GM12878 (cell line): ENCODE measurements at regions not wholly inside any gene's neighbourhood (a gene's known extent, or its start where the extent isn't known, plus 50 kb on each side); places are given as distances from the start of the nearest gene placed in this dataset.

Experiments
- ATAC-seq: fragments of 200-7000 bp; cut with Tn5 transposase; 3 replicates; pipeline ENCODE4 v1.9.1; 2020; ENCODE audit warnings: mild to moderate bottlenecking, moderate library complexity
- BruUV-seq: library from RNA; stranded (reverse); fragments of 400-500 nt; replicated peaks from 2 replicates; lab custom pipeline; 2021; lab: Mats Ljungman, UMichigan
- CTCF ChIA-PET: fragments of 300-600 bp; sonication (Branson Sonifier 250); formaldehyde crosslinking; extraction: SDS; loops from one replicate; lab custom pipeline; 2021; ENCODE audit warnings: inconsistent platforms; lab: Yijun Ruan, JAX
- POLR2A ChIA-PET: fragments of 350-600 bp; formaldehyde crosslinking; extraction: SDS; loops from one replicate; lab custom pipeline; 2021; ENCODE audit warnings: inconsistent platforms; lab: Charles Lee
- RAD21 ChIA-PET: fragments of 300-600 bp; sonication (Branson Sonifier 250); formaldehyde crosslinking; loops from one replicate; lab custom pipeline; 2023; ENCODE audit warnings: antibody characterized with exemption; ENCODE audit not compliant: unreplicated experiment; lab: Charles Lee
- SMC1A ChIA-PET: fragments of 300-600 bp; sonication (Branson Sonifier 250); formaldehyde crosslinking; loops from one replicate; lab custom pipeline; 2023; ENCODE audit not compliant: unreplicated experiment, uncharacterized antibody; lab: Charles Lee
- DNase-seq: peaks from one replicate; pipeline ENCODE4 v3.0.0-alpha.2; 2011; ENCODE audit warnings: low read depth, low spot score
- FAIRE-seq: peaks from 3 replicates; lab custom pipeline; 2011; peaks lifted over from hg19 to GRCh38; lab: Jason Lieb, UNC
- H2AFZ ChIP-seq: 2 replicates; pipeline ENCODE4 v1.6.0; 2011; ENCODE audit warnings: low read depth, low read length, control low read depth; ENCODE audit not compliant: control insufficient read depth
- H3K27ac ChIP-seq: 2 replicates; pipeline ENCODE4 v1.5.1; 2011; ENCODE audit warnings: control low read depth; ENCODE audit not compliant: control insufficient read depth, insufficient read depth
- H3K27me3 ChIP-seq, 2 experiments: replicated peaks in 1 of 2; 2 replicates each; pipeline versions ENCODE4 v1.6.0 to v1.6.1; 2011; ENCODE audit warnings: low read length in 1 of 2; ENCODE audit not compliant: control insufficient read depth in 2 of 2, insufficient read depth in 2 of 2
- H3K36me3 ChIP-seq, 2 experiments: 2 replicates each; pipeline ENCODE4 v1.5.1; 2011; ENCODE audit warnings: low read length in 1 of 2; ENCODE audit not compliant: control insufficient read depth in 2 of 2, insufficient read depth in 2 of 2
- H3K4me1 ChIP-seq: 2 replicates; pipeline ENCODE4 v1.6.1; 2011; ENCODE audit warnings: mild to moderate bottlenecking, low read length, moderate library complexity, mixed read lengths; ENCODE audit not compliant: control insufficient read depth, insufficient read depth
- H3K4me2 ChIP-seq: 2 replicates; pipeline ENCODE4 v1.6.0; 2011; ENCODE audit warnings: control low read depth; ENCODE audit not compliant: control insufficient read depth, insufficient read depth
- H3K4me3 ChIP-seq: fragments of 200-600 bp; sonication (generic); 2 replicates; pipeline ENCODE4 v1.5.1; 2016
- H3K79me2 ChIP-seq: 2 replicates; pipeline ENCODE4 v1.6.0; 2011; ENCODE audit warnings: low read length; ENCODE audit not compliant: control insufficient read depth, insufficient read depth
- H3K9ac ChIP-seq: 2 replicates; pipeline ENCODE4 v1.8.0; 2011; ENCODE audit warnings: low read length, control low read depth, mixed read lengths; ENCODE audit not compliant: control insufficient read depth, insufficient read depth
- H3K9me3 ChIP-seq: replicated peaks from 3 replicates; pipeline ENCODE4 v1.5.1; 2011; ENCODE audit warnings: mild to moderate bottlenecking, low read length; ENCODE audit not compliant: control insufficient read depth, insufficient read depth
- H4K20me1 ChIP-seq: 2 replicates; pipeline ENCODE4 v1.6.0; 2011; ENCODE audit not compliant: control insufficient read depth, insufficient read depth
- CBFB ChIP-seq: IDR thresholded peaks from 2 replicates; pipeline ENCODE4 v1.6.1; 2016; ENCODE audit warnings: antibody characterized with exemption, low read depth
- CBX5 ChIP-seq: sonication (generic); IDR thresholded peaks from 2 replicates; pipeline ENCODE4 v1.6.1; 2016; ENCODE audit warnings: low read depth, moderate library complexity, mild to moderate bottlenecking, inconsistent platforms
- CHD2 ChIP-seq: IDR thresholded peaks from 2 replicates; pipeline ENCODE4 v1.6.1; 2011; ENCODE audit warnings: low read depth, low read length, improper control_type of control experiment, borderline replicate concordance
- FOS ChIP-seq: IDR thresholded peaks from 3 replicates; pipeline ENCODE4 v1.6.1; 2011; ENCODE audit warnings: borderline replicate concordance; ENCODE audit not compliant: insufficient read length; ENCODE audit errors: extremely low read depth
- FOXK2 ChIP-seq: fragments of 450-650 bp; IDR thresholded peaks from 2 replicates; pipeline ENCODE4 v1.6.1; 2017; ENCODE audit warnings: mild to moderate bottlenecking, moderate library complexity
- HDAC2 ChIP-seq: fragments of 200-600 bp; sonication (generic); IDR thresholded peaks from 2 replicates; pipeline ENCODE4 v1.6.1; 2017
- IKZF1 ChIP-seq: fragments of 450-650 bp; conservative IDR thresholded peaks from 2 replicates; pipeline ENCODE4 v1.6.1; 2017; ENCODE audit warnings: antibody characterized with exemption, mild to moderate bottlenecking
- KAT2A ChIP-seq: conservative IDR thresholded peaks from 2 replicates; pipeline ENCODE4 v1.6.1; 2011; ENCODE audit warnings: low read depth, low read length; ENCODE audit not compliant: control insufficient read depth
- MTA2 ChIP-seq: fragments of 450-650 bp; IDR thresholded peaks from 2 replicates; pipeline ENCODE4 v1.6.1; 2016; ENCODE audit warnings: low read depth, mild to moderate bottlenecking, moderate library complexity
- NFIC ChIP-seq: IDR thresholded peaks from 2 replicates; pipeline ENCODE4 v1.6.1; 2012; ENCODE audit warnings: low read depth, mild to moderate bottlenecking, inconsistent platforms, low read length, moderate library complexity
- SMARCA5 ChIP-seq: fragments of 450-650 bp; IDR thresholded peaks from 2 replicates; pipeline ENCODE4 v1.6.1; 2017; ENCODE audit warnings: mild to moderate bottlenecking
- TAF1 ChIP-seq: IDR thresholded peaks from 2 replicates; pipeline ENCODE4 v1.6.1; 2011; ENCODE audit warnings: mild to moderate bottlenecking, low read depth, low read length, borderline replicate concordance
- ZBED1 ChIP-seq: IDR thresholded peaks from 2 replicates; pipeline ENCODE4 v1.6.1; 2016; ENCODE audit warnings: borderline replicate concordance
- ZNF24 ChIP-seq: fragments of 450-650 bp; IDR thresholded peaks from 2 replicates; pipeline ENCODE4 v1.6.1; 2017; ENCODE audit warnings: antibody characterized with exemption, mild to moderate bottlenecking
- WGBS: methylation state at CpG from one replicate; pipeline ENCODE4 v1.1.6; 2016; ENCODE audit warnings: low lambda C conversion rate; ENCODE audit not compliant: insufficient replicate concordance, insufficient coverage; ENCODE audit errors: missing lambda C conversion rate; 5-methylcytosine and 5-hydroxymethylcytosine counted together
- in situ Hi-C: fragments of 300-500 bp; cut with MboI; formaldehyde crosslinking; loops from 9 replicates; pipeline ENCODE4 v1.14.3; 2018; ENCODE audit warnings: mixed read lengths
- intact Hi-C: fragments of 100-400 bp; cut with micrococcal nuclease; formaldehyde crosslinking; loops from one replicate; pipeline ENCODE4 v1.14.2; 2022; ENCODE audit not compliant: unreplicated experiment
- TF ChIP-seq, protein P1 (sequence below): fragments of 450-650 bp; IDR thresholded peaks from 2 replicates; pipeline ENCODE4 v1.6.1; 2017; ENCODE audit warnings: mild to moderate bottlenecking, moderate library complexity
- TF ChIP-seq, protein P2 (sequence below): IDR thresholded peaks from 2 replicates; pipeline ENCODE4 v1.6.1; 2011; ENCODE audit warnings: low read depth, mild to moderate bottlenecking, low read length, moderate library complexity, borderline replicate concordance; ENCODE audit errors: extremely low read depth
- TF ChIP-seq, protein P3 (sequence below): IDR thresholded peaks from 2 replicates; pipeline ENCODE4 v1.6.1; 2011; ENCODE audit warnings: borderline replicate concordance, low read depth, mild to moderate bottlenecking, moderate library complexity, low read length; ENCODE audit not compliant: insufficient read depth, poor library complexity, severe bottlenecking

DNA sequence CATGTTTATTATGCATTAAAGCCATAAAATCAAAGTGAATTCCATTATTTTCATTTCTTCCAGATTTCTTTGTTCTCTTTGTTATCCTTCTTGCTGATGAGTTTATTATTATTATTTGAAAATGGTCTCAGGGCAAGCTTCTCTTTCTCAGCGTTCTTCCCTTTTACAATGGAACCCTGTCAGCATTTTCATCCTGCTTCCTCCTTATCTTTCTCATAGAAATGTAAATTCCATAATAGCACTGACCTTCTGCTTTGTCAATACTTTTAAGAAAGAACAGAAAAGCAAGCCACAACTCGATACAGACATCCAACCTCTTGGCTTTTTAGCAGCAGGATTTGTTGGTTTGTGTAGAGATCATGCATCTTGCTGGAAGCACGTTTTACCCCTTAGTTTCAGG lies 114.0 kb upstream of the BASP1 start:
- no TSS peak for BruUV-seq
- Histone ChIP-seq H3K9me3 (no peaks in the 10 kb centered on the region), H3K27me3 (no peaks in the 10 kb centered on the region), H3K9ac (no peak overlapping the region), H3K4me1 (no peaks in the 10 kb centered on the region), H3K79me2 (no peaks in the 10 kb centered on the region), H3K4me3 (no peak overlapping the region), H2AFZ (no peak overlapping the region), H3K36me3 (no peaks in the 10 kb centered on the region), H3K27ac (no peak overlapping the region), H3K4me2 (no peak overlapping the region), H4K20me1 (no peaks in the 10 kb centered on the region)
- RAD21 ChIA-PET, result no interaction called here
- WGBS, result 0% methylated on average over 3 of the region's 3 CpGs
- DNase-seq (no peak), ATAC-seq (no peak), FAIRE-seq (no peak)
- SMC1A ChIA-PET, result no interaction called here
- intact Hi-C loops, result no loop called here
- CTCF ChIA-PET, result interaction anchor here (1.6 kb wide), 1 partner anchor 29 kb away, joined by 6 read pairs; no protein-coding TSS in a partner anchor
- TF ChIP-seq IKZF1, result no peak
- no peak for TF ChIP-seq ZBED1
- no peak for TF ChIP-seq FOXK2
- TF ChIP-seq, protein P1, sequence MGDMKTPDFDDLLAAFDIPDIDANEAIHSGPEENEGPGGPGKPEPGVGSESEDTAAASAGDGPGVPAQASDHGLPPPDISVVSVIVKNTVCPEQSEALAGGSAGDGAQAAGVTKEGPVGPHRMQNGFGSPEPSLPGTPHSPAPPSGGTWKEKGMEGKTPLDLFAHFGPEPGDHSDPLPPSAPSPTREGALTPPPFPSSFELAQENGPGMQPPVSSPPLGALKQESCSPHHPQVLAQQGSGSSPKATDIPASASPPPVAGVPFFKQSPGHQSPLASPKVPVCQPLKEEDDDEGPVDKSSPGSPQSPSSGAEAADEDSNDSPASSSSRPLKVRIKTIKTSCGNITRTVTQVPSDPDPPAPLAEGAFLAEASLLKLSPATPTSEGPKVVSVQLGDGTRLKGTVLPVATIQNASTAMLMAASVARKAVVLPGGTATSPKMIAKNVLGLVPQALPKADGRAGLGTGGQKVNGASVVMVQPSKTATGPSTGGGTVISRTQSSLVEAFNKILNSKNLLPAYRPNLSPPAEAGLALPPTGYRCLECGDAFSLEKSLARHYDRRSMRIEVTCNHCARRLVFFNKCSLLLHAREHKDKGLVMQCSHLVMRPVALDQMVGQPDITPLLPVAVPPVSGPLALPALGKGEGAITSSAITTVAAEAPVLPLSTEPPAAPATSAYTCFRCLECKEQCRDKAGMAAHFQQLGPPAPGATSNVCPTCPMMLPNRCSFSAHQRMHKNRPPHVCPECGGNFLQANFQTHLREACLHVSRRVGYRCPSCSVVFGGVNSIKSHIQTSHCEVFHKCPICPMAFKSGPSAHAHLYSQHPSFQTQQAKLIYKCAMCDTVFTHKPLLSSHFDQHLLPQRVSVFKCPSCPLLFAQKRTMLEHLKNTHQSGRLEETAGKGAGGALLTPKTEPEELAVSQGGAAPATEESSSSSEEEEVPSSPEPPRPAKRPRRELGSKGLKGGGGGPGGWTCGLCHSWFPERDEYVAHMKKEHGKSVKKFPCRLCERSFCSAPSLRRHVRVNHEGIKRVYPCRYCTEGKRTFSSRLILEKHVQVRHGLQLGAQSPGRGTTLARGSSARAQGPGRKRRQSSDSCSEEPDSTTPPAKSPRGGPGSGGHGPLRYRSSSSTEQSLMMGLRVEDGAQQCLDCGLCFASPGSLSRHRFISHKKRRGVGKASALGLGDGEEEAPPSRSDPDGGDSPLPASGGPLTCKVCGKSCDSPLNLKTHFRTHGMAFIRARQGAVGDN, result no peak
- no peak for TF ChIP-seq HDAC2
- no peak for TF ChIP-seq FOS
- no peak for TF ChIP-seq ZNF24
- TF ChIP-seq KAT2A, result no peak
- TF ChIP-seq, protein P2, sequence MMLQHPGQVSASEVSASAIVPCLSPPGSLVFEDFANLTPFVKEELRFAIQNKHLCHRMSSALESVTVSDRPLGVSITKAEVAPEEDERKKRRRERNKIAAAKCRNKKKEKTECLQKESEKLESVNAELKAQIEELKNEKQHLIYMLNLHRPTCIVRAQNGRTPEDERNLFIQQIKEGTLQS, result no peak
- TF ChIP-seq CBX5, result no peak
- TF ChIP-seq NFIC, result no peak
- TF ChIP-seq MTA2, result no peak
- no peak for TF ChIP-seq CHD2
- TF ChIP-seq TAF1, result no peak
- TF ChIP-seq, protein P3, sequence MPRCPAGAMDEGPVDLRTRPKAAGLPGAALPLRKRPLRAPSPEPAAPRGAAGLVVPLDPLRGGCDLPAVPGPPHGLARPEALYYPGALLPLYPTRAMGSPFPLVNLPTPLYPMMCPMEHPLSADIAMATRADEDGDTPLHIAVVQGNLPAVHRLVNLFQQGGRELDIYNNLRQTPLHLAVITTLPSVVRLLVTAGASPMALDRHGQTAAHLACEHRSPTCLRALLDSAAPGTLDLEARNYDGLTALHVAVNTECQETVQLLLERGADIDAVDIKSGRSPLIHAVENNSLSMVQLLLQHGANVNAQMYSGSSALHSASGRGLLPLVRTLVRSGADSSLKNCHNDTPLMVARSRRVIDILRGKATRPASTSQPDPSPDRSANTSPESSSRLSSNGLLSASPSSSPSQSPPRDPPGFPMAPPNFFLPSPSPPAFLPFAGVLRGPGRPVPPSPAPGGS, result no peak
- no peak for TF ChIP-seq SMARCA5
- TF ChIP-seq CBFB, result no peak
- in situ Hi-C loops, result no loop called here
- POLR2A ChIA-PET, result no interaction called here
